Peyer's patch (tissue), 4 donors: ENCODE measurements at regions not wholly inside any gene's neighbourhood (a gene's known extent, or its start where the extent isn't known, plus 50 kb on each side); places are given as distances from the start of the nearest gene placed in this dataset.

Experiments
- DNase-seq, 3 donors: peaks; one replicate each; pipeline ENCODE4 v3.0.0-alpha.2; 2017 to 2019
- H3K27ac ChIP-seq, 4 donors: fragments of 200-600 bp; sonication (generic); one replicate each; pipeline ENCODE4 v1.5.1; 2016 to 2019
- H3K27me3 ChIP-seq, 2 donors: fragments of 200-600 bp; sonication (generic); one replicate each; pipeline ENCODE4 v1.5.1; 2019
- H3K36me3 ChIP-seq, 3 donors: fragments of 200-600 bp; sonication (generic); one replicate each; pipeline ENCODE4 v1.5.1; 2016 to 2019
- H3K4me1 ChIP-seq, 4 donors: fragments of 200-600 bp; sonication (generic); one replicate each; pipeline ENCODE4 v1.5.1; 2016 to 2019
- H3K4me3 ChIP-seq, 4 donors: fragments of 200-600 bp; sonication (generic); 1 replicate in 3 of 4; 2 replicates in 1 of 4; pipeline ENCODE4 v1.5.1; 2016 to 2019; ENCODE audit warnings: mild to moderate bottlenecking in 1 of 4
- H3K9me3 ChIP-seq, 4 donors: fragments of 200-600 bp; sonication (generic); one replicate each; pipeline ENCODE4 v1.5.1; 2016 to 2019; ENCODE audit warnings: mild to moderate bottlenecking in 1 of 4
- POLR2A ChIP-seq, 2 donors: fragments of 450-650 bp; IDR thresholded peaks; one replicate each; pipeline ENCODE4 v1.5.1; 2017; ENCODE audit warnings: antibody characterized with exemption in 2 of 2, mild to moderate bottlenecking in 2 of 2, moderate library complexity in 2 of 2
- TF ChIP-seq, protein P1 (sequence below), 6 experiments: fragments of 450-650 bp in 4 of 6; fragments of 200-600 bp in 2 of 6; sonication (generic) in 1 of 6; IDR thresholded peaks; one replicate each; pipeline ENCODE4 v1.5.1; 2017 to 2019; ENCODE audit warnings: antibody characterized with exemption in 6 of 6, mild to moderate bottlenecking in 3 of 6, moderate library complexity in 1 of 6

DNA sequence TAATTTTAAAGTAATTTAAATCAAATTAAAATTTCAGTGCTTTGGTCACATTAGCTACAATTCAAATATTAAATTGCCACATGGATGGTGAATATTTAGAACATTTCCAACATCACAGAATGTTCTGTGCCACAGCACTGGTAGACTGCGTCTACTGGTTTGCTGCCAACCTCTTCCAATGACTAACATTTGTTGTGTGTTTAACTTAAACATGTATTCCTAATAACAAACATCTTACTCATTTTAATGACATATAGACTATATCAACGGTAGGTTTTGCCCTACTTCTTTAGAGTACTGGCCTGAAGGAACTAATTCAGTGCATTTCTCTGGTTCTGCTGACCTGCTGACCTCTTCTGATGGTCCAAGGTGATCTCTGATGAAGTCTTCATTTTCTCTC, 157.6 kb downstream of the DCK start:
- DNase-seq: no peak
- H3K27me3 ChIP-seq: no peaks in the 10 kb centered on the region
- H3K9me3 ChIP-seq: no peaks in the 10 kb centered on the region
- no peaks in the 10 kb centered on the region for H3K36me3 ChIP-seq
- H3K27ac ChIP-seq: no peak overlapping the region
- TF ChIP-seq POLR2A (IDR thresholded peaks at IDR 0.05): no peak
- TF ChIP-seq, protein P1, sequence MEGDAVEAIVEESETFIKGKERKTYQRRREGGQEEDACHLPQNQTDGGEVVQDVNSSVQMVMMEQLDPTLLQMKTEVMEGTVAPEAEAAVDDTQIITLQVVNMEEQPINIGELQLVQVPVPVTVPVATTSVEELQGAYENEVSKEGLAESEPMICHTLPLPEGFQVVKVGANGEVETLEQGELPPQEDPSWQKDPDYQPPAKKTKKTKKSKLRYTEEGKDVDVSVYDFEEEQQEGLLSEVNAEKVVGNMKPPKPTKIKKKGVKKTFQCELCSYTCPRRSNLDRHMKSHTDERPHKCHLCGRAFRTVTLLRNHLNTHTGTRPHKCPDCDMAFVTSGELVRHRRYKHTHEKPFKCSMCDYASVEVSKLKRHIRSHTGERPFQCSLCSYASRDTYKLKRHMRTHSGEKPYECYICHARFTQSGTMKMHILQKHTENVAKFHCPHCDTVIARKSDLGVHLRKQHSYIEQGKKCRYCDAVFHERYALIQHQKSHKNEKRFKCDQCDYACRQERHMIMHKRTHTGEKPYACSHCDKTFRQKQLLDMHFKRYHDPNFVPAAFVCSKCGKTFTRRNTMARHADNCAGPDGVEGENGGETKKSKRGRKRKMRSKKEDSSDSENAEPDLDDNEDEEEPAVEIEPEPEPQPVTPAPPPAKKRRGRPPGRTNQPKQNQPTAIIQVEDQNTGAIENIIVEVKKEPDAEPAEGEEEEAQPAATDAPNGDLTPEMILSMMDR (IDR thresholded peaks at IDR 0.05): no peak
- no peak overlapping the region for H3K4me3 ChIP-seq
- H3K4me1 ChIP-seq: no peaks in the 10 kb centered on the region

DNA sequence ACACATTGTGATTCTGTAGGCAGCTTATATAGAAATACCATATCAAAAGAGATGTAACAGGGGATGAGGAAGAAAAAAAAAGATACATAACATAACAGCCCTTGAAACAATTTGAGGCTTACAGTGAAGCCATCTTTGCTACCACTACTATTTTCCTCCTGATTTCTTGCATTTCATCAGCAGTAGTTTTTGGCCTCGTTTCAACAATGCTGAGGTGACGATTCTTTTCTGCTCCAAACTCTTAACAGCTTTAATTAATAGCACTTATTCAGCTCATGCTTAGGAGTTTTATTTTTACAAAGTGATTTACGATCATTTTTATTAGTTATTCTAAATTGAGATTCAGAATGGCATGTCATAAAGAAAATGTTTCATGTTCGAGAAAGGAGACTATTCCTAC, 163.2 kb downstream of the DCK start:
- TF ChIP-seq POLR2A (IDR thresholded peaks at IDR 0.05): no peak
- TF ChIP-seq, protein P1 (IDR thresholded peaks at IDR 0.05): no peak
- Histone ChIP-seq H3K36me3 (no peaks in the 10 kb centered on the region), H3K4me3 (no peak overlapping the region), H3K4me1 (no peaks in the 10 kb centered on the region), H3K27ac (no peak overlapping the region), H3K9me3 (no peaks in the 10 kb centered on the region), H3K27me3 (no peaks in the 10 kb centered on the region)
- no peak for DNase-seq

DNA sequence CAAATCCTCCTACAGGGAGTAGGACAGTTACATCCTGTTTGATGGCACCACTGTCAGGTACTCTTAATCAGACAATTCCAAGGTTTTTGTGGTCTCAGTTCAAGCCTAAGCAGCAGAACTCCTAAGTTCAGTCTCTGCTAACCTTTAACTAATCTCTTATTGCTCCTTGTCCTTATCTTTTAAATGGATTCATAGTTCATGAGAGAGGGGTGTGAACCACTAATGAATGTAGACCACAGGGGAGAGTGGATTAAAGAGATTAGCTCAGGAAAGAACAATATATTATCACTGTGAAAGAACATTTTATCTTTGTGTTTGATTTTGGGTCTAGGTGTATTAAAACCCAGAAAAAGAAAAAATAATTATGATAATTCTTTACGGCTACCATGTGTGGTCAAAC, 168.9 kb downstream of the DCK start:
- Histone ChIP-seq H3K4me1 (no peaks in the 10 kb centered on the region), H3K36me3 (no peaks in the 10 kb centered on the region), H3K27ac (no peak overlapping the region), H3K27me3 (no peaks in the 10 kb centered on the region), H3K9me3 (no peaks in the 10 kb centered on the region), H3K4me3 (no peak overlapping the region)
- no peak for DNase-seq
- TF ChIP-seq, protein P1 (IDR thresholded peaks at IDR 0.05): no peak
- TF ChIP-seq POLR2A (IDR thresholded peaks at IDR 0.05): no peak

DNA sequence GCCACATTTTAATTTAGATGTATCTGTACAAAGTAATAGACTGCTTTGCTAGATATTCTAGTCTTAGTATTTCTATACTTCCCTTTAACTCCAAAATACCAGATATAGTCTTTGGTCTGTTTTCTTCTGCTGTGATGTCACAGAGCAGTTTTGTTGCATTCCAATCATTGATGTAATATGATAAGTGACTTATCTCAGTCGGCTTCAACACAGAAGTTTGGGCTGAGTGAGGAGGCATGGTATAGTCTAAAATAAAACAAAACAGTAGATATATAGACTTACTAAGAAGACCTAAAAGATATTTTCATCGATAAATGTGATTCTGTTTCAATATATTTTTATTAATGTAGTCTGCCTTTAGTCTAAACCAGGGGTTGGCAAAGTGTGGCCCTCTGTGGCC, 169.9 kb downstream of the DCK start:
- Histone ChIP-seq H3K27ac (no peak overlapping the region), H3K36me3 (no peaks in the 10 kb centered on the region), H3K4me3 (no peak overlapping the region), H3K27me3 (no peaks in the 10 kb centered on the region), H3K9me3 (no peaks in the 10 kb centered on the region), H3K4me1 (no peaks in the 10 kb centered on the region)
- no peak for TF ChIP-seq POLR2A (IDR thresholded peaks at IDR 0.05)
- TF ChIP-seq, protein P1 (IDR thresholded peaks at IDR 0.05): no peak
- DNase-seq: no peak

DNA sequence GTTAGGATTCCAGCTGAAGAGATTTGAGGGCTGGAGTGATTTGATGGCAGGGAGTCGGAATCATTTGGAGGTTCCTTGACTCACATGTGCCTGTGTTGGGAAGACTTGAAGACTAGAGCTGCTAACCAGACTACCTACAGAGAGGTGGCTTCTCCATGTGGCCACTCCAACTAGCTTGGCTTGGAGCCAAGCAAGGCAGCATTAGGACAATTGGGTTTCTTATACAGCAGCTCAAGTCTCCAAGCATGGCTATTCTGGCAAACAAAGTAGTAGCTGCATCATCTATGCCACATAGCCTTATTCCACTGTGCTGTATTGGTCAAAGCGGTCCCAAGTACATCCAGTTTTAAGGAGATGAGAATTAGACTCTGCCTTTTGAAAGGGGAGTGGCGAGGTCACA, 171.7 kb upstream of the SLC4A4 start:
- no peak overlapping the region for H3K4me3 ChIP-seq
- no peaks in the 10 kb centered on the region for H3K4me1 ChIP-seq
- no peaks in the 10 kb centered on the region for H3K27me3 ChIP-seq
- DNase-seq: no peak
- no peak for TF ChIP-seq POLR2A (IDR thresholded peaks at IDR 0.05)
- no peaks in the 10 kb centered on the region for H3K36me3 ChIP-seq
- no peak overlapping the region for H3K27ac ChIP-seq
- H3K9me3 ChIP-seq: no peaks in the 10 kb centered on the region

DNA sequence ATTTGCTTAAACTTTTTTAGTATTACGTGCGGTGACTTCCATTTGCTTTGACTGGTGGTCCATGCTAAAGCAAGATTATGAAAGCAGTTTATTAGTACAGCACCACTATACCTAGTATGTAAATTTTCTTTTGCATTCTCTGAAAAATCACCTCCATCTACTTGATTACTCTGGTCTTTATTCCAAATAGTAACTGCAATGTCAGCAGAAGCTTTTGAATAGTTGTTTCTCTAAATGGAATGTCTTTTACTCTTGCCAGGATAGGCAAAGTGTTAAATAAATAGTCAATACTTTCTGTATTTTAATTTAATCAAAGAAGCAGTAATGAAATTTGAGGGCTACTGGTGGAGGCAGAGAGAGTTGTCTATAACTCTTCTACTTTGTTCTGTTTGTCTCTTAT, 167.2 kb upstream of the SLC4A4 start:
- H3K9me3 ChIP-seq: no peaks in the 10 kb centered on the region
- no peak overlapping the region for H3K4me3 ChIP-seq

More for the DNA sequence above, 167.2 kb upstream of the SLC4A4 start:
- H3K4me1 ChIP-seq: no peaks in the 10 kb centered on the region
- no peaks in the 10 kb centered on the region for H3K36me3 ChIP-seq
- no peaks in the 10 kb centered on the region for H3K27me3 ChIP-seq
- H3K27ac ChIP-seq: no peak overlapping the region
- TF ChIP-seq, protein P1 (IDR thresholded peaks at IDR 0.05): no peak
- no peak for TF ChIP-seq POLR2A (IDR thresholded peaks at IDR 0.05)
- DNase-seq: no peak
